ENCODE measurements at regions not wholly inside any gene's neighbourhood (a gene's known extent, or its start where the extent isn't known, plus 50 kb on each side); places are given as distances from the start of the nearest gene placed in this dataset.

DNA sequence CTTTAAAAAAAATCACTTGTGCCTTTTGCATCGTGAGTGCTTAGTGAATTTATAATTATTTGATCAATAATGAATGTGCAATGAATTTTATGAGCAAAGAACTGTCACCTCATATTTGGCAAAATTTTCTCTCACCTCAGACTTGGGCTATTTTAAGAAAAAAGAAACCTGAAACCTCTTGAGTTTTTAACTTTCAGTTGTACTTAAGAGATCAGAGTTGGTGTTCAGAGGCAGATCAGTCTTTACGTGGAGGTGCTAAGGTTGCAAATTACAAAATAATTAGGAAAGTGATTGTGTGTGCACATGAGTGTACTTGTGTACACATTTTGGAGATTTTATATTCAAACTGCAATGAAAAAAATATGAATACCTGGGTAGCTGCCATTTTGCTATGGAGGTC is 218.7 kb upstream of the RBFOX1 start:
- TF ChIP-seq POLR2AphosphoS5 (IDR thresholded peaks at IDR 0.05; ENCODE audit: low read depth) (no peak), STAT1 (IDR thresholded peaks at IDR 0.05; ENCODE audit: unreplicated experiment) (no peak), EZH2 (IDR thresholded peaks at IDR 0.05; ENCODE audit: low read depth, unreplicated experiment) (no peak), EZH2phosphoT487 (IDR thresholded peaks at IDR 0.05; ENCODE audit: unreplicated experiment) (no peak), CREB1 (CRISPR knock-in tag; IDR thresholded peaks at IDR 0.05; ENCODE audit: low read depth) (no peak)
- TF ChIP-seq, protein P1, sequence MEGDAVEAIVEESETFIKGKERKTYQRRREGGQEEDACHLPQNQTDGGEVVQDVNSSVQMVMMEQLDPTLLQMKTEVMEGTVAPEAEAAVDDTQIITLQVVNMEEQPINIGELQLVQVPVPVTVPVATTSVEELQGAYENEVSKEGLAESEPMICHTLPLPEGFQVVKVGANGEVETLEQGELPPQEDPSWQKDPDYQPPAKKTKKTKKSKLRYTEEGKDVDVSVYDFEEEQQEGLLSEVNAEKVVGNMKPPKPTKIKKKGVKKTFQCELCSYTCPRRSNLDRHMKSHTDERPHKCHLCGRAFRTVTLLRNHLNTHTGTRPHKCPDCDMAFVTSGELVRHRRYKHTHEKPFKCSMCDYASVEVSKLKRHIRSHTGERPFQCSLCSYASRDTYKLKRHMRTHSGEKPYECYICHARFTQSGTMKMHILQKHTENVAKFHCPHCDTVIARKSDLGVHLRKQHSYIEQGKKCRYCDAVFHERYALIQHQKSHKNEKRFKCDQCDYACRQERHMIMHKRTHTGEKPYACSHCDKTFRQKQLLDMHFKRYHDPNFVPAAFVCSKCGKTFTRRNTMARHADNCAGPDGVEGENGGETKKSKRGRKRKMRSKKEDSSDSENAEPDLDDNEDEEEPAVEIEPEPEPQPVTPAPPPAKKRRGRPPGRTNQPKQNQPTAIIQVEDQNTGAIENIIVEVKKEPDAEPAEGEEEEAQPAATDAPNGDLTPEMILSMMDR (conservative IDR thresholded peaks at IDR 0.05; ENCODE audit: low read depth in 2 of 2): no peak
- TF ChIP-seq, protein P2, sequence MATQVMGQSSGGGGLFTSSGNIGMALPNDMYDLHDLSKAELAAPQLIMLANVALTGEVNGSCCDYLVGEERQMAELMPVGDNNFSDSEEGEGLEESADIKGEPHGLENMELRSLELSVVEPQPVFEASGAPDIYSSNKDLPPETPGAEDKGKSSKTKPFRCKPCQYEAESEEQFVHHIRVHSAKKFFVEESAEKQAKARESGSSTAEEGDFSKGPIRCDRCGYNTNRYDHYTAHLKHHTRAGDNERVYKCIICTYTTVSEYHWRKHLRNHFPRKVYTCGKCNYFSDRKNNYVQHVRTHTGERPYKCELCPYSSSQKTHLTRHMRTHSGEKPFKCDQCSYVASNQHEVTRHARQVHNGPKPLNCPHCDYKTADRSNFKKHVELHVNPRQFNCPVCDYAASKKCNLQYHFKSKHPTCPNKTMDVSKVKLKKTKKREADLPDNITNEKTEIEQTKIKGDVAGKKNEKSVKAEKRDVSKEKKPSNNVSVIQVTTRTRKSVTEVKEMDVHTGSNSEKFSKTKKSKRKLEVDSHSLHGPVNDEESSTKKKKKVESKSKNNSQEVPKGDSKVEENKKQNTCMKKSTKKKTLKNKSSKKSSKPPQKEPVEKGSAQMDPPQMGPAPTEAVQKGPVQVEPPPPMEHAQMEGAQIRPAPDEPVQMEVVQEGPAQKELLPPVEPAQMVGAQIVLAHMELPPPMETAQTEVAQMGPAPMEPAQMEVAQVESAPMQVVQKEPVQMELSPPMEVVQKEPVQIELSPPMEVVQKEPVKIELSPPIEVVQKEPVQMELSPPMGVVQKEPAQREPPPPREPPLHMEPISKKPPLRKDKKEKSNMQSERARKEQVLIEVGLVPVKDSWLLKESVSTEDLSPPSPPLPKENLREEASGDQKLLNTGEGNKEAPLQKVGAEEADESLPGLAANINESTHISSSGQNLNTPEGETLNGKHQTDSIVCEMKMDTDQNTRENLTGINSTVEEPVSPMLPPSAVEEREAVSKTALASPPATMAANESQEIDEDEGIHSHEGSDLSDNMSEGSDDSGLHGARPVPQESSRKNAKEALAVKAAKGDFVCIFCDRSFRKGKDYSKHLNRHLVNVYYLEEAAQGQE (IDR thresholded peaks at IDR 0.05; ENCODE audit: unreplicated experiment): no peak
